HG03060 (cell line): ENCODE measurements at regions not wholly inside any gene's neighbourhood (a gene's known extent, or its start where the extent isn't known, plus 50 kb on each side); places are given as distances from the start of the nearest gene placed in this dataset.
"Not testable (repeated sequence)": the region's sequence is repeated elsewhere in the genome, so short reads cannot be mapped to it uniquely, and the experiment has no call there.

Source experiments
- ATAC-seq: cut with Tn5 transposase; IDR thresholded peaks from one replicate; pipeline ENCODE4 v1.9.1; 2021; ENCODE audit warnings: low read depth, moderate number of reproducible peaks; ENCODE audit not compliant: unreplicated experiment

GRCh38 chr6:26795474-26796307 lies 136.1 kb upstream of the ZNF322 start:
- not testable (repeated sequence) for ATAC-seq

GRCh38 chr6:26799903-26800633 lies 140.5 kb upstream of the ZNF322 start:
- ATAC-seq = not testable (repeated sequence)

GRCh38 chr6:26803762-26804161 lies 144.2 kb upstream of the ZNF322 start:
- ATAC-seq = not testable (repeated sequence)

GRCh38 chr6:26811486-26812116 lies 152.1 kb upstream of the ZNF322 start:
- not testable (repeated sequence) for ATAC-seq

- not testable (repeated sequence) for ATAC-seq
These were observed 159.2 kb upstream of the ZNF322 start for GRCh38 chr6:26818640-26819225.

- not testable (repeated sequence) for ATAC-seq
These were observed 168.4 kb upstream of the ZNF322 start for GRCh38 chr6:26827965-26828364.

GRCh38 chr6:26829480-26829879 lies 169.9 kb upstream of the ZNF322 start:
- ATAC-seq = not testable (repeated sequence)

- ATAC-seq = not testable (repeated sequence)
These were observed 171.4 kb upstream of the ZNF322 start for GRCh38 chr6:26830992-26831391.

- not testable (repeated sequence) for ATAC-seq
These were observed 176.2 kb upstream of the ZNF322 start for GRCh38 chr6:26835707-26836106.

GRCh38 chr6:26836657-26837056 lies 177.1 kb upstream of the ZNF322 start:
- not testable (repeated sequence) for ATAC-seq

GRCh38 chr6:26844823-26845222 lies 185.3 kb upstream of the ZNF322 start:
- ATAC-seq = not testable (repeated sequence)

GRCh38 chr6:26857289-26857688 lies 197.7 kb upstream of the ZNF322 start:
- ATAC-seq = not testable (repeated sequence)

- ATAC-seq = not testable (repeated sequence)
These were observed 199.7 kb upstream of the ZNF322 start for GRCh38 chr6:26859067-26859770.

- ATAC-seq = not testable (repeated sequence)
These were observed 200.2 kb upstream of the ZNF322 start for GRCh38 chr6:26859771-26860163.

GRCh38 chr6:26861913-26862312 lies 202.4 kb upstream of the ZNF322 start:
- ATAC-seq = not testable (repeated sequence)

GRCh38 chr6:26863641-26864040 lies 204.1 kb upstream of the ZNF322 start:
- ATAC-seq = not testable (repeated sequence)

- ATAC-seq = not testable (repeated sequence)
These were observed 239.2 kb upstream of the ZNF322 start for GRCh38 chr6:26898785-26899184.

- not testable (repeated sequence) for ATAC-seq
These were observed 264.7 kb upstream of the ZNF322 start for GRCh38 chr6:26924206-26924605.

GRCh38 chr6:26928190-26928589 lies 268.6 kb upstream of the ZNF322 start:
- not testable (repeated sequence) for ATAC-seq

GRCh38 chr6:26937258-26937657 lies 277.7 kb upstream of the ZNF322 start:
- ATAC-seq = not testable (repeated sequence)
